ENCODE measurements at regions not wholly inside any gene's neighbourhood (a gene's known extent, or its start where the extent isn't known, plus 50 kb on each side); places are given as distances from the start of the nearest gene placed in this dataset.

DNA sequence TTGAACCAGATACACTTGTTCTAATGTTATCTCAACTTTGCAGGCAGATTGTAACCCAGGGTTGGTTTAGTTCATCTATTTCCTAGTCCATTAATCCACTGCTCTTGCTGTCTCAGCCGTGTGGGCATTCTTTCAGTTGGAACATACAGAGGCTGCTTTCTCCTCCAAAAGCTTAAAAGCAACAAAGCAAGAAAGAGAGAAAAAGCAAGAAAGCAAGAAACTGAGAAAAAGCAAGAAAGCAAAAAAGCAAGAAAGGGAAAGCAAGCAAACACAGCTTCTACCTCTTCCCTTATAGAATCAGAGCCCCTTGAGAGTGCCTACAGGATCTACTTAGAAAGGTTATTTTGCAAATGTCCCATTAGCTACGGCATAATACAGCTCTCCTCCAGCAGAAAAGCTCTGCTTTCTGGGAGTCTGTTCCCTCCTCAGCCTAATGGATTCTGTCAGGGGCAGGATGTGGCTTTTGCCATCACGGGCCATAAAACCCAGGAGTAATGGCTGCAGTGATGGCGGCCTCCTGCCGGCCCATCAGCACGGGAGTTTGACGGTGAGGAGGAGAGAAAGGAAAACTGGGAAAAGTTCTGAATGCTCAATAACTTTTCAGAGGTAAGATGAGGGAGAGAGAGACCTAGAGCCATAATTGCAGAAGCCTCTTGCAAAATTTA lies 156.8 kb upstream of the JARID2 start:
- Histone ChIP-seq H3K9me3 (ENCODE audit: control insufficient read depth in 1 of 2, insufficient read depth in 1 of 2, low read depth in 1 of 2, low read length in 2 of 2) (no peaks in the 10 kb centered on the region), H3K9me2 (ENCODE audit: insufficient read depth) (no peaks in the 10 kb centered on the region), H3K4me2 (ENCODE audit: low read length) (no peak overlapping the region), H3K79me2 (ENCODE audit: insufficient read depth, low read length) (no peaks in the 10 kb centered on the region), H4K20me1 (ENCODE audit: insufficient read depth) (no peaks in the 10 kb centered on the region), H3K4me1 (ENCODE audit: control insufficient read depth in 1 of 2, insufficient read depth in 2 of 2, low read length in 2 of 2) (no peaks in the 10 kb centered on the region), H2AFZ (ENCODE audit: low read depth, low read length, poor library complexity, severe bottlenecking) (no peak overlapping the region), H3K4me3 (replicated peaks in 1 of 2; ENCODE audit: low read depth in 1 of 2, low read length in 2 of 2) (no peak overlapping the region), H3K36me3 (ENCODE audit: control insufficient read depth in 1 of 2, insufficient read depth in 2 of 2, low read length in 2 of 2) (no peaks in the 10 kb centered on the region), H3K27me3 (ENCODE audit: insufficient read depth, low read length) (no peaks in the 10 kb centered on the region), H3K27ac (ENCODE audit: low read depth, low read length) (no peak overlapping the region), H3K9ac (ENCODE audit: low read length) (no peak overlapping the region)
- CTCF ChIA-PET, result no interaction called here
- DNase-seq (ENCODE audit: low read depth, low spot score) (no peak), ATAC-seq (no peak)
- intact Hi-C loops (cut with micrococcal nuclease), result no loop called here
- RAD21 ChIA-PET (ENCODE audit: low non-redundant PET in 1 of 2, low total read pairs in 2 of 2, uncharacterized antibody in 2 of 2, unreplicated experiment in 2 of 2), result no interaction called here
- TF ChIP-seq, protein P1, sequence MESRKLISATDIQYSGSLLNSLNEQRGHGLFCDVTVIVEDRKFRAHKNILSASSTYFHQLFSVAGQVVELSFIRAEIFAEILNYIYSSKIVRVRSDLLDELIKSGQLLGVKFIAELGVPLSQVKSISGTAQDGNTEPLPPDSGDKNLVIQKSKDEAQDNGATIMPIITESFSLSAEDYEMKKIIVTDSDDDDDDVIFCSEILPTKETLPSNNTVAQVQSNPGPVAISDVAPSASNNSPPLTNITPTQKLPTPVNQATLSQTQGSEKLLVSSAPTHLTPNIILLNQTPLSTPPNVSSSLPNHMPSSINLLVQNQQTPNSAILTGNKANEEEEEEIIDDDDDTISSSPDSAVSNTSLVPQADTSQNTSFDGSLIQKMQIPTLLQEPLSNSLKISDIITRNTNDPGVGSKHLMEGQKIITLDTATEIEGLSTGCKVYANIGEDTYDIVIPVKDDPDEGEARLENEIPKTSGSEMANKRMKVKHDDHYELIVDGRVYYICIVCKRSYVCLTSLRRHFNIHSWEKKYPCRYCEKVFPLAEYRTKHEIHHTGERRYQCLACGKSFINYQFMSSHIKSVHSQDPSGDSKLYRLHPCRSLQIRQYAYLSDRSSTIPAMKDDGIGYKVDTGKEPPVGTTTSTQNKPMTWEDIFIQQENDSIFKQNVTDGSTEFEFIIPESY (IDR thresholded peaks at IDR 0.05; ENCODE audit: extremely low read depth, insufficient replicate concordance, low read length), result no peak
- TF ChIP-seq ELF1 (IDR thresholded peaks at IDR 0.05; ENCODE audit: borderline replicate concordance, low read depth) (no peak), YY1 (IDR thresholded peaks at IDR 0.05; ENCODE audit: extremely low read depth, insufficient replicate concordance, low read depth, low read length) (no peak), RAD21 (IDR thresholded peaks at IDR 0.05; ENCODE audit: low read depth) (no peak), POLR2A (IDR thresholded peaks at IDR 0.05; ENCODE audit: borderline replicate concordance, extremely low read depth, insufficient read depth, insufficient read length) (no peak), SRF (IDR thresholded peaks at IDR 0.05; ENCODE audit: low read depth) (no peak), POLR2AphosphoS5 (IDR thresholded peaks at IDR 0.05; ENCODE audit: low read depth, low read length) (no peak), EZH2phosphoT487 (IDR thresholded peaks at IDR 0.05; ENCODE audit: borderline replicate concordance) (no peak), EZH2 (IDR thresholded peaks at IDR 0.05) (no peak), EGR1 (IDR thresholded peaks at IDR 0.05; ENCODE audit: low read depth) (no peak), CBX3 (IDR thresholded peaks at IDR 0.05; ENCODE audit: low read depth) (no peak), FOSL1 (IDR thresholded peaks at IDR 0.05; ENCODE audit: low read depth) (no peak), JUND (IDR thresholded peaks at IDR 0.05) (no peak), TCF7L2 (IDR thresholded peaks at IDR 0.05; ENCODE audit: borderline replicate concordance, extremely low read depth, insufficient read depth, insufficient read length) (no peak)
- TF ChIP-seq, protein P2, sequence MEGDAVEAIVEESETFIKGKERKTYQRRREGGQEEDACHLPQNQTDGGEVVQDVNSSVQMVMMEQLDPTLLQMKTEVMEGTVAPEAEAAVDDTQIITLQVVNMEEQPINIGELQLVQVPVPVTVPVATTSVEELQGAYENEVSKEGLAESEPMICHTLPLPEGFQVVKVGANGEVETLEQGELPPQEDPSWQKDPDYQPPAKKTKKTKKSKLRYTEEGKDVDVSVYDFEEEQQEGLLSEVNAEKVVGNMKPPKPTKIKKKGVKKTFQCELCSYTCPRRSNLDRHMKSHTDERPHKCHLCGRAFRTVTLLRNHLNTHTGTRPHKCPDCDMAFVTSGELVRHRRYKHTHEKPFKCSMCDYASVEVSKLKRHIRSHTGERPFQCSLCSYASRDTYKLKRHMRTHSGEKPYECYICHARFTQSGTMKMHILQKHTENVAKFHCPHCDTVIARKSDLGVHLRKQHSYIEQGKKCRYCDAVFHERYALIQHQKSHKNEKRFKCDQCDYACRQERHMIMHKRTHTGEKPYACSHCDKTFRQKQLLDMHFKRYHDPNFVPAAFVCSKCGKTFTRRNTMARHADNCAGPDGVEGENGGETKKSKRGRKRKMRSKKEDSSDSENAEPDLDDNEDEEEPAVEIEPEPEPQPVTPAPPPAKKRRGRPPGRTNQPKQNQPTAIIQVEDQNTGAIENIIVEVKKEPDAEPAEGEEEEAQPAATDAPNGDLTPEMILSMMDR (IDR thresholded peaks at IDR 0.05 in 2 of 3, conservative IDR thresholded peaks at IDR 0.05 in 1 of 3; ENCODE audit: borderline replicate concordance in 1 of 3, insufficient read depth in 1 of 3, low read depth in 2 of 3, low read length in 2 of 3), result no peak
- TF ChIP-seq, protein P3, sequence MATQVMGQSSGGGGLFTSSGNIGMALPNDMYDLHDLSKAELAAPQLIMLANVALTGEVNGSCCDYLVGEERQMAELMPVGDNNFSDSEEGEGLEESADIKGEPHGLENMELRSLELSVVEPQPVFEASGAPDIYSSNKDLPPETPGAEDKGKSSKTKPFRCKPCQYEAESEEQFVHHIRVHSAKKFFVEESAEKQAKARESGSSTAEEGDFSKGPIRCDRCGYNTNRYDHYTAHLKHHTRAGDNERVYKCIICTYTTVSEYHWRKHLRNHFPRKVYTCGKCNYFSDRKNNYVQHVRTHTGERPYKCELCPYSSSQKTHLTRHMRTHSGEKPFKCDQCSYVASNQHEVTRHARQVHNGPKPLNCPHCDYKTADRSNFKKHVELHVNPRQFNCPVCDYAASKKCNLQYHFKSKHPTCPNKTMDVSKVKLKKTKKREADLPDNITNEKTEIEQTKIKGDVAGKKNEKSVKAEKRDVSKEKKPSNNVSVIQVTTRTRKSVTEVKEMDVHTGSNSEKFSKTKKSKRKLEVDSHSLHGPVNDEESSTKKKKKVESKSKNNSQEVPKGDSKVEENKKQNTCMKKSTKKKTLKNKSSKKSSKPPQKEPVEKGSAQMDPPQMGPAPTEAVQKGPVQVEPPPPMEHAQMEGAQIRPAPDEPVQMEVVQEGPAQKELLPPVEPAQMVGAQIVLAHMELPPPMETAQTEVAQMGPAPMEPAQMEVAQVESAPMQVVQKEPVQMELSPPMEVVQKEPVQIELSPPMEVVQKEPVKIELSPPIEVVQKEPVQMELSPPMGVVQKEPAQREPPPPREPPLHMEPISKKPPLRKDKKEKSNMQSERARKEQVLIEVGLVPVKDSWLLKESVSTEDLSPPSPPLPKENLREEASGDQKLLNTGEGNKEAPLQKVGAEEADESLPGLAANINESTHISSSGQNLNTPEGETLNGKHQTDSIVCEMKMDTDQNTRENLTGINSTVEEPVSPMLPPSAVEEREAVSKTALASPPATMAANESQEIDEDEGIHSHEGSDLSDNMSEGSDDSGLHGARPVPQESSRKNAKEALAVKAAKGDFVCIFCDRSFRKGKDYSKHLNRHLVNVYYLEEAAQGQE (IDR thresholded peaks at IDR 0.05; ENCODE audit: low read depth), result no peak
- TF ChIP-seq, protein P4, sequence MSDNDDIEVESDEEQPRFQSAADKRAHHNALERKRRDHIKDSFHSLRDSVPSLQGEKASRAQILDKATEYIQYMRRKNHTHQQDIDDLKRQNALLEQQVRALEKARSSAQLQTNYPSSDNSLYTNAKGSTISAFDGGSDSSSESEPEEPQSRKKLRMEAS (IDR thresholded peaks at IDR 0.05), result no peak
- POLR2A ChIA-PET, result no interaction called here
- no TSS peak for BruUV-seq (replicated peaks)

Measured in HCT116 (cell line).